Suprapubic skin (tissue), 4 donors: ENCODE measurements at regions not wholly inside any gene's neighbourhood (a gene's known extent, or its start where the extent isn't known, plus 50 kb on each side); places are given as distances from the start of the nearest gene placed in this dataset.
A peak's percentile ranks its signal among the peaks of the same experiment; 100 is the strongest.

ENCODE experiments used
- EP300 ChIP-seq: sonication (generic); formaldehyde crosslinking; IDR thresholded peaks from one replicate; pipeline ENCODE4 v1.6.1; 2017; ENCODE audit warnings: antibody characterized with exemption
- POLR2A ChIP-seq, 2 donors: fragments of 450-650 bp; IDR thresholded peaks; one replicate each; pipeline ENCODE4 v1.6.1; 2017; ENCODE audit warnings: antibody characterized with exemption in 2 of 2, mild to moderate bottlenecking in 2 of 2, moderate library complexity in 2 of 2
- POLR2AphosphoS5 ChIP-seq, 3 donors: sonication (generic); formaldehyde crosslinking; IDR thresholded peaks; one replicate each; pipeline ENCODE4 v1.6.1; 2017; ENCODE audit warnings: antibody characterized with exemption in 3 of 3
- TF ChIP-seq, protein P1 (sequence below), 2 donors: fragments of 200-600 bp in 1 of 2; fragments of 450-650 bp in 1 of 2; sonication (generic) in 1 of 2; IDR thresholded peaks; one replicate each; pipeline ENCODE4 v1.5.1; 2016 to 2019; ENCODE audit warnings: antibody characterized with exemption in 2 of 2, mild to moderate bottlenecking in 1 of 2, moderate library complexity in 1 of 2

DNA sequence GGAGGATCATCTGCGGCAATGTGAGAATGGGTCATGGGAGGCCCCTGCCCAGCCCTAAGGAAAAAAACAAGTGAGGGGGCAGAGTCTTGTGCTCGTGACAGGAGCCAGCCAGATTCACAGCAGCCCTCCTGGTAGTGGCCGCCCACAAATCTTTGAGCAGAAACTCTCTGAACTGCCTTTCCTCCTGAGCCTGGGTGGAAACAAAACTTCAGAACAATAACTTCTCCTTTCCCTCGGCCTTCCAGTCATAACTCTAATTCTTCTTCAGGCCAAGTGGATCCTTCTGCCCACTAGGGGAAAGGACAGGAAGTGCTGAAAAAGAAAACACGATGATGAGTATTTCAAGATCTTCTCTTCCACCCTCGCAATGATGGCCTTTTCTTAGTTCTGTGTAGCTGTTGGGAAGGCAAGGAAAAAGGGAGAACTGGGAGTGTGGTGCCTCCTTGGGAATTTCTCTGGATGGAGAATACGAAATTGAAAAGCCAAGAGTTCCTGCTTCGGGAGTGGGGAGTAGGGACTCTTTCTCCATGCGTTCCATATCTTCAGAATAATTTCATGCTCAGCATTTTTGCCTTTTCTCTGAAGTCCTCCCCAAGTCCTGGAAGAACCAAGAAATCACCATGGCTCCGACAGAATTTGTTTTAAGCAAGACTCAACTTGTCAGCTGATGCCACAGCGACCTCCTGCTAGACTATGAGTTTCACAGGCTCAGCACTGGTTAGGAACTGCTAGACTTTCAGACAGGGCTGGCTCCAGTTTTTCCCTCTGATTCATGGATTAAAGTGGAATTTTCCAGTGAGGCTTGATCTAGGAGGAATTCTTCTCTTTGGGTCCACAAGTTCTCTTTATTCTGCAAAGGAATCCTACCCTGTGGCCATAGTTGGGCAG, 188.9 kb downstream of the CAND1 start:
- TF ChIP-seq, protein P1, sequence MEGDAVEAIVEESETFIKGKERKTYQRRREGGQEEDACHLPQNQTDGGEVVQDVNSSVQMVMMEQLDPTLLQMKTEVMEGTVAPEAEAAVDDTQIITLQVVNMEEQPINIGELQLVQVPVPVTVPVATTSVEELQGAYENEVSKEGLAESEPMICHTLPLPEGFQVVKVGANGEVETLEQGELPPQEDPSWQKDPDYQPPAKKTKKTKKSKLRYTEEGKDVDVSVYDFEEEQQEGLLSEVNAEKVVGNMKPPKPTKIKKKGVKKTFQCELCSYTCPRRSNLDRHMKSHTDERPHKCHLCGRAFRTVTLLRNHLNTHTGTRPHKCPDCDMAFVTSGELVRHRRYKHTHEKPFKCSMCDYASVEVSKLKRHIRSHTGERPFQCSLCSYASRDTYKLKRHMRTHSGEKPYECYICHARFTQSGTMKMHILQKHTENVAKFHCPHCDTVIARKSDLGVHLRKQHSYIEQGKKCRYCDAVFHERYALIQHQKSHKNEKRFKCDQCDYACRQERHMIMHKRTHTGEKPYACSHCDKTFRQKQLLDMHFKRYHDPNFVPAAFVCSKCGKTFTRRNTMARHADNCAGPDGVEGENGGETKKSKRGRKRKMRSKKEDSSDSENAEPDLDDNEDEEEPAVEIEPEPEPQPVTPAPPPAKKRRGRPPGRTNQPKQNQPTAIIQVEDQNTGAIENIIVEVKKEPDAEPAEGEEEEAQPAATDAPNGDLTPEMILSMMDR (IDR thresholded peaks at IDR 0.05) = peak; percentile 3 to 23
- no peak for TF ChIP-seq POLR2A (IDR thresholded peaks at IDR 0.05)
- TF ChIP-seq EP300 = no peak
- TF ChIP-seq POLR2AphosphoS5 (IDR thresholded peaks at IDR 0.05) = no peak
